Heart left ventricle (tissue), 13 donors: ENCODE measurements at regions not wholly inside any gene's neighbourhood (a gene's known extent, or its start where the extent isn't known, plus 50 kb on each side); places are given as distances from the start of the nearest gene placed in this dataset.

Experiments
- POLR2A ChIP-seq, 2 donors: fragments of 450-650 bp; IDR thresholded peaks; one replicate each; pipeline ENCODE4 v1.6.1; 2017; ENCODE audit warnings: antibody characterized with exemption in 2 of 2, mild to moderate bottlenecking in 2 of 2, moderate library complexity in 2 of 2
- TF ChIP-seq, protein P1 (sequence below), 12 donors: fragments of 200-600 bp; sonication (generic) in 4 of 12; IDR thresholded peaks; one replicate each; pipeline versions ENCODE4 v1.5.0 to v1.8.0; 2018 to 2022; ENCODE audit warnings: antibody characterized with exemption in 12 of 12, mild to moderate bottlenecking in 5 of 12
- donor health status: ischemic (EF 13 %, LVEDD 7.1; RV severe dilation, severe dysfunction).
- donor health status: DM: no; HTN: yes; CAD: no.
- donor health status: DM: no; HTN: no; CAD: no.
- donor health status: ischemic (EF 25% LVEDD 6.9; RV normal size, moderate dysfunction).
- donor health status: ischemic (EF 25% LVEDD 5.7; RV mildly dilated, moderate dysfunction).
- donor health status: ischemic (EF 35%, LVEDD 5.7; RV mildly dilated, moderate dysfunction).
- donor health status: nonischemic (EF 11% LVEDD 7.7; RV severe dilation, severe dysfunction).
- donor health status: DM: yes; HTN: yes; CAD: no.
- donor health status: PGD.
- donor health status: ischemic (EF 29% LVEDD 5.4; RV normal size, mild dysfunction).
- donor health status: nonischemic (EF 23%, LVEDD 6.1; RV moderate dilation, normal function).

DNA sequence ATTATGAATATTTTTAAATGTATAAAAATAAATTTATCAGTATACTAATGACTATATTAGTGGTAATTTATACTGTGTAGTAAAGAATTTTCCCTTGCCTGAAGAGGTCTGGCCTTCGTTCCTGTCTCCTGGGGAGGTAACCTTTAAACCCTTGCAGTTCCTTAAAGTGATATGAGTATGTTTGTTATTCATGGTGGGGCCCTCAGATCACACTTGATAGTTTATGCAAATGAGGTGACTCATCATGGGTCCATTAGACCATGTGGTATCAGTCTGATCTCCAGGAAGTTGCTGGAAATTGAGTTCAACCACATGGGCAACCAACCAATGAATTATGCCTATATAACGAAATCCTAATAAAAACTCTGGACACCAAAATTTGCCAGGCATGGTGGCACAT, 904.1 kb downstream of the RPA4 start:
- TF ChIP-seq, protein P1, sequence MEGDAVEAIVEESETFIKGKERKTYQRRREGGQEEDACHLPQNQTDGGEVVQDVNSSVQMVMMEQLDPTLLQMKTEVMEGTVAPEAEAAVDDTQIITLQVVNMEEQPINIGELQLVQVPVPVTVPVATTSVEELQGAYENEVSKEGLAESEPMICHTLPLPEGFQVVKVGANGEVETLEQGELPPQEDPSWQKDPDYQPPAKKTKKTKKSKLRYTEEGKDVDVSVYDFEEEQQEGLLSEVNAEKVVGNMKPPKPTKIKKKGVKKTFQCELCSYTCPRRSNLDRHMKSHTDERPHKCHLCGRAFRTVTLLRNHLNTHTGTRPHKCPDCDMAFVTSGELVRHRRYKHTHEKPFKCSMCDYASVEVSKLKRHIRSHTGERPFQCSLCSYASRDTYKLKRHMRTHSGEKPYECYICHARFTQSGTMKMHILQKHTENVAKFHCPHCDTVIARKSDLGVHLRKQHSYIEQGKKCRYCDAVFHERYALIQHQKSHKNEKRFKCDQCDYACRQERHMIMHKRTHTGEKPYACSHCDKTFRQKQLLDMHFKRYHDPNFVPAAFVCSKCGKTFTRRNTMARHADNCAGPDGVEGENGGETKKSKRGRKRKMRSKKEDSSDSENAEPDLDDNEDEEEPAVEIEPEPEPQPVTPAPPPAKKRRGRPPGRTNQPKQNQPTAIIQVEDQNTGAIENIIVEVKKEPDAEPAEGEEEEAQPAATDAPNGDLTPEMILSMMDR (IDR thresholded peaks at IDR 0.05): no peak
- TF ChIP-seq POLR2A (IDR thresholded peaks at IDR 0.05): no peak
